ENCODE measurements at regions not wholly inside any gene's neighbourhood (a gene's known extent, or its start where the extent isn't known, plus 50 kb on each side); places are given as distances from the start of the nearest gene placed in this dataset.

DNA sequence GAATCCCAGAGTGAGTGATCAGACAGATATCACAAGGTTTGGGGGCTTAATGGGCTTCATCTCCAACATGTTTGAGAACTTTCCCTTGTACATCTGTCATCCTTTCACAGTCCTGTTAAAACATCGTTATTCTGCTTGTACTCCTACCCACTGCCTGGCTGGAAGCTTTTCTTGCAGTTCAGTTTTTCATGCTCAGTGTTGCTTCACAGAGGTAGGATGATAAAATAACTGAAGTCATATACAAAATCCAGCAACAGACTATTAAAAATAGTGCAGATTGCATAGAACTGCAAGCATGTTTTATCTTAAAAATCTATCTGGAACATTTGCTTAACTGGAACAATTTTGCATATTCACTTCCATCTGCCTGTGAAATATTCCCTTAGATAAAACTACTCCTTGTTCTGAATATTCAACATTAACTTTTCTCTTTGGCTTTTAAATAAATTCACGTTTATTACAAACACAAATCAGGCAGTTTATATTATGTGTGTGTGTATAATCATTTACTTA is 579.6 kb upstream of the IGFBP7 start:
- H3K4me2 ChIP-seq (ENCODE audit: low read length), result no peak overlapping the region
- H3K36me3 ChIP-seq (ENCODE audit: control insufficient read depth in 1 of 2, insufficient read depth in 2 of 2, low read length in 2 of 2), result no peaks in the 10 kb centered on the region
- no peaks in the 10 kb centered on the region for H3K27me3 ChIP-seq (ENCODE audit: insufficient read depth, low read length)
- H3K27ac ChIP-seq (ENCODE audit: low read depth, low read length), result no peak overlapping the region
- no peaks in the 10 kb centered on the region for H3K79me1 ChIP-seq (ENCODE audit: low read length)
- no peaks in the 10 kb centered on the region for H3K4me1 ChIP-seq (ENCODE audit: control insufficient read depth in 1 of 2, insufficient read depth in 2 of 2, low read length in 2 of 2)
- no peak overlapping the region for H3K4ac ChIP-seq (ENCODE audit: low read depth, low read length)
- H2AFZ ChIP-seq (ENCODE audit: insufficient read depth, low read length, poor library complexity), result no peak overlapping the region
- H3K9me3 ChIP-seq (ENCODE audit: insufficient read depth, low read depth, low read length), result peaks cover 2% of the 10 kb centered on the region
- H4K8ac ChIP-seq (ENCODE audit: low read depth, low read length), result no peak overlapping the region
- no CpG with 5 or more reads among the region's 2 CpGs for WGBS (ENCODE audit: extremely low coverage, insufficient coverage, insufficient read length)
- H3K9ac ChIP-seq (ENCODE audit: low read length), result no peak overlapping the region
- no peak overlapping the region for H2BK5ac ChIP-seq (ENCODE audit: low read depth, low read length, poor library complexity)
- no peak overlapping the region for H3K14ac ChIP-seq (ENCODE audit: low read length)
- no peak overlapping the region for H3K18ac ChIP-seq (ENCODE audit: low read length)
- H2BK120ac ChIP-seq (ENCODE audit: insufficient read depth, low read length, poor library complexity), result no peak overlapping the region
- H3K79me2 ChIP-seq (ENCODE audit: control insufficient read depth, insufficient read depth, low read length, poor library complexity), result no peaks in the 10 kb centered on the region
- no peak overlapping the region for H3K23ac ChIP-seq (ENCODE audit: low read length)
- H4K91ac ChIP-seq (ENCODE audit: low read depth, low read length), result no peak overlapping the region
- no peak overlapping the region for H4K12ac ChIP-seq (ENCODE audit: low read depth, low read length)
- H3K4me3 ChIP-seq (ENCODE audit: low read depth, low read length), result no peak overlapping the region
- no peak for DNase-seq
- no peak overlapping the region for H2AK5ac ChIP-seq (ENCODE audit: low read length)
- H2BK12ac ChIP-seq (ENCODE audit: low read length), result no peak overlapping the region

DNA sequence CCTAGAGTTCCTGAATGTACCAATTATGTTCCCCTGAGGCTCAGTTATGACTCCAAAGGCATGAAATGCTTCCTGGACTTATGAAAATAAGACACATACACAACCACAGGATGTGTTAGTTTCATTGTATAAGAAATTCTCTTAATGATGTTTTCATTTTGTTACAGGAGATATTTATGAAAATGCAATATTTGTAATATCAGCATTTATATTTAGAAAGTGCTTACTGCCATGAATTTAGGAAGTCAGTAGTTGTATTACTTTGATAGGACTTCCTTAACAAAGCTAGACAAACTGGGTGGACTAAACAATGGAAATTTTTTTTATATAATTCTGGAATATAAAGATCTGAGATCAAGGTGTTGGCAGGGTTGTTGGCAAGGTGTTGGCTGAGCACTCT is 572.1 kb upstream of the IGFBP7 start:
- Histone ChIP-seq H3K23ac (ENCODE audit: low read length) (no peak overlapping the region), H4K91ac (ENCODE audit: low read depth, low read length) (no peak overlapping the region), H3K9me3 (ENCODE audit: insufficient read depth, low read depth, low read length) (peaks cover 2% of the 10 kb centered on the region), H4K8ac (ENCODE audit: low read depth, low read length) (no peak overlapping the region), H3K27ac (ENCODE audit: low read depth, low read length) (no peak overlapping the region), H2AK5ac (ENCODE audit: low read length) (no peak overlapping the region), H3K79me1 (ENCODE audit: low read length) (no peaks in the 10 kb centered on the region), H3K9ac (ENCODE audit: low read length) (no peak overlapping the region), H4K12ac (ENCODE audit: low read depth, low read length) (no peak overlapping the region), H3K27me3 (ENCODE audit: insufficient read depth, low read length) (no peaks in the 10 kb centered on the region), H2AFZ (ENCODE audit: insufficient read depth, low read length, poor library complexity) (no peak overlapping the region), H3K4me1 (ENCODE audit: control insufficient read depth in 1 of 2, insufficient read depth in 2 of 2, low read length in 2 of 2) (no peaks in the 10 kb centered on the region), H3K14ac (ENCODE audit: low read length) (no peak overlapping the region), H3K18ac (ENCODE audit: low read length) (no peak overlapping the region), H2BK120ac (ENCODE audit: insufficient read depth, low read length, poor library complexity) (no peak overlapping the region), H2BK12ac (ENCODE audit: low read length) (no peak overlapping the region), H3K36me3 (ENCODE audit: control insufficient read depth in 1 of 2, insufficient read depth in 2 of 2, low read length in 2 of 2) (no peaks in the 10 kb centered on the region), H3K79me2 (ENCODE audit: control insufficient read depth, insufficient read depth, low read length, poor library complexity) (no peaks in the 10 kb centered on the region), H3K4me2 (ENCODE audit: low read length) (no peak overlapping the region), H2BK5ac (ENCODE audit: low read depth, low read length, poor library complexity) (no peak overlapping the region), H3K4me3 (ENCODE audit: low read depth, low read length) (no peak overlapping the region), H3K4ac (ENCODE audit: low read depth, low read length) (no peak overlapping the region)
- DNase-seq, result no peak

- H4K8ac ChIP-seq (ENCODE audit: low read depth, low read length), result no peak overlapping the region
- no peaks in the 10 kb centered on the region for H3K36me3 ChIP-seq (ENCODE audit: control insufficient read depth in 1 of 2, insufficient read depth in 2 of 2, low read length in 2 of 2)
- no peak overlapping the region for H2AK5ac ChIP-seq (ENCODE audit: low read length)
- H3K23ac ChIP-seq (ENCODE audit: low read length), result no peak overlapping the region
- H3K14ac ChIP-seq (ENCODE audit: low read length), result no peak overlapping the region
- H2BK120ac ChIP-seq (ENCODE audit: insufficient read depth, low read length, poor library complexity), result no peak overlapping the region
- H3K18ac ChIP-seq (ENCODE audit: low read length), result no peak overlapping the region
- H2AFZ ChIP-seq (ENCODE audit: insufficient read depth, low read length, poor library complexity), result no peak overlapping the region
- WGBS (ENCODE audit: extremely low coverage, insufficient coverage, insufficient read length), result no CpG with 5 or more reads among the region's 7 CpGs
- H4K12ac ChIP-seq (ENCODE audit: low read depth, low read length), result no peak overlapping the region
- no peak overlapping the region for H3K4ac ChIP-seq (ENCODE audit: low read depth, low read length)
- H3K27me3 ChIP-seq (ENCODE audit: insufficient read depth, low read length), result no peaks in the 10 kb centered on the region
- H2BK12ac ChIP-seq (ENCODE audit: low read length), result no peak overlapping the region
- H3K27ac ChIP-seq (ENCODE audit: low read depth, low read length), result no peak overlapping the region
- no peak overlapping the region for H3K9ac ChIP-seq (ENCODE audit: low read length)
- no peak overlapping the region for H4K91ac ChIP-seq (ENCODE audit: low read depth, low read length)
- H3K9me3 ChIP-seq (ENCODE audit: insufficient read depth, low read depth, low read length), result peaks cover 2% of the 10 kb centered on the region
- no peaks in the 10 kb centered on the region for H3K79me1 ChIP-seq (ENCODE audit: low read length)
- no peak overlapping the region for H3K4me2 ChIP-seq (ENCODE audit: low read length)
- H3K4me3 ChIP-seq (ENCODE audit: low read depth, low read length), result no peak overlapping the region
- DNase-seq, result no peak
- H2BK5ac ChIP-seq (ENCODE audit: low read depth, low read length, poor library complexity), result no peak overlapping the region
- no peaks in the 10 kb centered on the region for H3K4me1 ChIP-seq (ENCODE audit: control insufficient read depth in 1 of 2, insufficient read depth in 2 of 2, low read length in 2 of 2)
- no peaks in the 10 kb centered on the region for H3K79me2 ChIP-seq (ENCODE audit: control insufficient read depth, insufficient read depth, low read length, poor library complexity)
Measured at GRCh38 chr4:57679969-57680368, 569.8 kb upstream of the IGFBP7 start.

- Histone ChIP-seq H4K8ac (ENCODE audit: low read depth, low read length) (no peak overlapping the region), H2AK5ac (ENCODE audit: low read length) (no peak overlapping the region), H4K12ac (ENCODE audit: low read depth, low read length) (no peak overlapping the region), H3K23ac (ENCODE audit: low read length) (no peak overlapping the region), H2BK5ac (ENCODE audit: low read depth, low read length, poor library complexity) (no peak overlapping the region), H3K79me1 (ENCODE audit: low read length) (no peaks in the 10 kb centered on the region), H2AFZ (ENCODE audit: insufficient read depth, low read length, poor library complexity) (no peak overlapping the region), H3K4me1 (ENCODE audit: control insufficient read depth in 1 of 2, insufficient read depth in 2 of 2, low read length in 2 of 2) (no peaks in the 10 kb centered on the region), H3K79me2 (ENCODE audit: control insufficient read depth, insufficient read depth, low read length, poor library complexity) (no peaks in the 10 kb centered on the region), H4K91ac (ENCODE audit: low read depth, low read length) (no peak overlapping the region), H3K27me3 (ENCODE audit: insufficient read depth, low read length) (no peaks in the 10 kb centered on the region), H3K36me3 (ENCODE audit: control insufficient read depth in 1 of 2, insufficient read depth in 2 of 2, low read length in 2 of 2) (no peaks in the 10 kb centered on the region), H3K4me3 (ENCODE audit: low read depth, low read length) (no peak overlapping the region), H3K18ac (ENCODE audit: low read length) (no peak overlapping the region), H2BK12ac (ENCODE audit: low read length) (no peak overlapping the region), H3K9ac (ENCODE audit: low read length) (no peak overlapping the region), H3K4me2 (ENCODE audit: low read length) (no peak overlapping the region), H3K27ac (ENCODE audit: low read depth, low read length) (no peak overlapping the region), H3K14ac (ENCODE audit: low read length) (no peak overlapping the region), H2BK120ac (ENCODE audit: insufficient read depth, low read length, poor library complexity) (no peak overlapping the region), H3K4ac (ENCODE audit: low read depth, low read length) (no peak overlapping the region), H3K9me3 (ENCODE audit: insufficient read depth, low read depth, low read length) (peaks cover 2% of the 10 kb centered on the region)
- DNase-seq, result no peak
- WGBS (ENCODE audit: extremely low coverage, insufficient coverage, insufficient read length), result no CpG with 5 or more reads among the region's 6 CpGs
Measured at GRCh38 chr4:57676394-57676793, 566.2 kb upstream of the IGFBP7 start.

Measured in trophoblast cell (in vitro differentiated cells and primary cell).